ENCODE measurements at regions not wholly inside any gene's neighbourhood (a gene's known extent, or its start where the extent isn't known, plus 50 kb on each side); places are given as distances from the start of the nearest gene placed in this dataset.

DNA sequence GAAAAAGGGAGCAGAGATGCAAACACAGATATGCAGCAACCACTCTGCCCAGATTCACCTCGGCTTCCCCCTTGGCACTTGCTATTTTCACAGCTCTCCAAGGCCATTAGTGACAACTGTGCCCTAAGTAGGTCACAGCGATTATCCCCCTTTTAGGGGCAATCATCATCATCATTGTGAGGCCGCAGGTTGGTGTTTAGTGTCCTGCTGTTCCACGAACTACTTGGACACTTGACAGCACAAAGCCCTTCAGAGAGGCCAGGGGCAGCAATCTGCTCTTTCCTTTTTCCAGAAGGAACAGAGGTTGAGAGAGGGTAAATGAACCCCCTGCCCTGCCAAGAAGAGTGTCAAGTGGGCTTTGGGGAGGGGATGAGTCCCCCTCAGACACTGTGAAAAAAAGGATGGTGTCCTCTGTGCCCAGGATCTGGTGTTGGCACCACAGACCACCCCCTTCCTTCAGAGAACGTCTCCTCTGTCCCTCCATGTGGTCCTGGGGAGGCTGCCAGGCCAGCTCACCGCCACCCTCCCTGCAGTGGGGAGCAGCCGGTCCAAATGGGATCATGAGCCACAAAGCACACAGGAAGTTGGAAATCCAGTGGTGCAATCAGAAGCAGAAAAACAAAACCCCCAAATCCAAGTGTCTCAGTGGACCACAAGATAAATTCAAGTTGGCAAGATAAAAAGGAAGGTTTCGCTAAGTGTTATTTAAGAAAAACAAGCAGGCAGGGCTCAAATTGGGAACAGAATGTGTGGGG is 78.4 kb upstream of the MED9 start:
- DNase-seq = peak; percentile 22

GRCh38 chr17:17398943-17399926 is 77.6 kb upstream of the MED9 start:
- no peak for DNase-seq

DNA sequence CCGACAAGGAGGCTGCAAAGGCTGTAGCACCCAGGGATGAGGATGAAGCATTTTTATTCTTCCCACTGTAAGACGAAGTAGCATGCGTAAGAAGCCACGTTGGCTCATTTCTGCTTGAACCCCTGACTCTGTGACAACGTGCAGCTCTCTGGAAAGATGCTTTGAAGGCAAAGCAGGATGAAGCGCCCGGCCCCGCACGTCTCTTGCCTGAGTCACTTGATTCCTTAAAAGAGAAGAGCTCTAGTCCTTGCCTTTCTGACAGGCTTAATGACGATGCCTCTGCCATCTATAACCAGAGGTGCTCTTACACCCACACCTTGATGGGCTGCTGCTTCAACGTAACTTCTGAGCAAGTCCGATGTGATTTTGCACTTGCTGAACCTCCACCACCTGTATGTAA is 76.7 kb upstream of the MED9 start:
- no peak for DNase-seq

- DNase-seq = no peak
Observed at GRCh38 chr17:17400566-17401184, 76.1 kb upstream of the MED9 start.

GRCh38 chr17:17401271-17401781 is 75.5 kb upstream of the MED9 start:
- no peak for DNase-seq

GRCh38 chr17:17402558-17402957 is 74.2 kb upstream of the MED9 start:
- no peak for DNase-seq

DNA sequence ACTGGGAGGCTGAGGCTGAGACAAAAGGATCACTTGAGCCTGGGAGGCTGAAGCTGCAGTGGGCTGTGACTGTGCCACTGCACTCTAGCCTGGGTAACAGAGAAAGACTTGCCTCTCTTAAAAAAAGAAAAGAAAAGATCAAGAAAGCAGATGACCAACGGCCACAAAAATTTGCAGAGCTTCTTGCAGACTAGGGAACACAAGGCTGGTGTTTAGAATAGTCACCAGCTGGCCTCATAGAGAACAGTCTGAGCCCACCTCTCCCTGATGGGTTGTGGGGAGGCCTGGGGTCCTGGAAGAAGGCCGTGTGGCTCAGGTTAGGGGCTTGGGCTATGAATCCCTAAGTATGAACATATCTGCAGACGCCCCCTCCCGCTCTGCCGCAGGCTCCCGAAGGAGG is 73.7 kb upstream of the MED9 start:
- no peak for DNase-seq

- no peak for DNase-seq
Observed at GRCh38 chr17:17403899-17404576, 72.8 kb upstream of the MED9 start.

DNA sequence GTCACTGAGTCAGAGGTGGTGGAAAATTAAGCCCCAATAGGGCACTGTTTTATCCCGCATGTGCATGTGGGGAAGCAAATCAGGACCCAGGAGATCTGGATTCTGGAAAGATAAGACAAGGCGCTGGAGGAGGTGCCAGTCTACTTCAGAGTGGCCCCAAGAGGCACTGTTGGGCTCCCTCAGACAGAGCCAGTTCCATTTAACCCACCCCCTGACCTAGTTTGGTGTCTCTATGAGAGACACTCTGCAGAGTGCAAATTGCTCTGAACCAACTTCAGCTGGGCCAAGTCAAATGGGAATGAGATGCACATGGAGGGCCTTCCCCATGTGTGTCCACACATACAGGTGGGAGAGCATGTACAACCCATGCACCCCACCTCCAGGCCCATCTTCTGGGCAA is 71.1 kb upstream of the MED9 start:
- no peak for DNase-seq

DNA sequence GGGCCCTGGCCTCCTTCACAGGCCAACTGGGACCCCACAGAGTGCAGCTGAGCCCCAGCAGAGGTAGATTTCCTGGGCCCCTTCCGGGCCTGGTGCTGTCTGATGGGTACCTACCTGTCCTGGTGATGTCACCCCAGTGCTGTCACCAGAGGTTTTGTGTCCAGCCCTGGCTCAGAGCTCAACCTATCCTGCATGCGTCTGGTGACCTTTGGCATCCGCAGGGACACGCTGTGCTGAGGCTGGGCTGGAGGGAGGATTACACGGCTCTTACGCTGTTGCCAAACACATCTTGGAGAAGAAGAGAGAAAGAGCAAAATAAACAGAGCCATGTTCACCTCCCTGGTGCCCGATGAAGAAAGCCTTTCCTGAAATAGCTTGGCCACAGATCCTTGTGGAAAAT is 70.6 kb upstream of the MED9 start:
- no peak for DNase-seq

- DNase-seq = peak; percentile 67
Observed at GRCh38 chr17:17408236-17408794, 68.5 kb upstream of the MED9 start.

- no peak for DNase-seq
Observed at GRCh38 chr17:17410357-17410756, 66.4 kb upstream of the MED9 start.

DNA sequence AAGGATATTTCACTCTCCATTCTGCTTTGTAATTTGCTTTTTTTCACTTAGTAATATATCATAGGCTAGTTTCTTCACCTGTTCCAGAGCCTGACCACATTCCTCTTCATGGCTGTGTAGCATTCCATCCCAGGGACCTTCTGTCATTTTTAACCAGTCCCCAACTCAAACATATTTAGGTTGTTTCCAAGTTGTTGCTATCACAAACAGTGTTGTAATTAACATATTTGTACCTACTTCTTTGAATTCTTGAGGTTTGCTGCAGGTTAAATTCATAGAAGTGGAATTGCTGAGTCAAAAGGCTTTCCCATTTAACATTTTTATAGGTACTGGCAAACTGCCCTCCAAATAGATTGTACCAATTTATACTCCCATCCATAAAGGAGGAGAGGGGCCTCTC is 65.1 kb upstream of the MED9 start:
- peak; percentile 46 for DNase-seq

GRCh38 chr17:17412326-17412725 is 64.5 kb upstream of the MED9 start:
- peak; percentile 70 for DNase-seq

- DNase-seq = no peak
Observed at GRCh38 chr17:17413215-17413792, 63.5 kb upstream of the MED9 start.

DNA sequence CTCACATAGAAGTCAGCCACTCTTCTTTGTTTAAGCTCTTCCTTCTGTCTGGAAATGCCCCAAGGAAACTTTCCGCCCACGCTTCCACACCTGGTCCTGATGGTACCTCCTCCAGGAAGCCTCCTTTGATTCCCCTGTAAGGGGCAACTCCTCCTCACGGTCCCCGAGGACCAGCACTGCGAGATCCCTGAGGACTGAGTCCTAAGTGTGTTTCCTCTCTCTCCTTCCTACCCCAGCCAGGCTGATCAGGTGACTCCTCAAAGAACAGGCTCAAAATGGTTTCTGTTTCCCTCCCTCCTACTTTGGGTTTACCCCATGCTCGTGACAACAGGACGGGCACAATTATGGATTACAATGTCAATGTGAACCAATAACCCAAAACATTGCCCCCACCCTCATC is 63.0 kb upstream of the MED9 start:
- no peak for DNase-seq

DNA sequence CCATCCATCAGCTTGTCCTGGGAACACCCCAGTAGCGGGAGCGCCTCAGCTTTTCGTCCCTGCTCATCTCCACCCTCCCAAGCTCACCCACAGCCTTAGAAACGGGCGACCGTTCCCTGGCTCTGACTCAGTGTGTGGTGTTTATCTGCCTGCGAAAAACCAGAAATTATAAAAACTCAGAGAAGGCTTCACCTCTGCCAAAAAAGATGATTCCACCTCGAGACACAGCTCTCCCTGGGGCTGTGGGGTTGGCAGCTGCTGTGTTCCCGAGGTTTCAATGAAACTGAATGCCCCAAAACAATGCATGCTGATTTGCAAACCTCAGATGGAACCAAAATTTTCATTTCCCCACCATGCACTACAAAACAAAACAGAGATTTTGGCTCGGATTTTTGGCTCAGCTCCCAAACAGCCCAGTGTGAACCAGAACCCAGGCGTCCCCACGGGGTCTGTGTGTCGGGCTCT is 62.4 kb upstream of the MED9 start:
- peak; percentile 53 for DNase-seq

DNA sequence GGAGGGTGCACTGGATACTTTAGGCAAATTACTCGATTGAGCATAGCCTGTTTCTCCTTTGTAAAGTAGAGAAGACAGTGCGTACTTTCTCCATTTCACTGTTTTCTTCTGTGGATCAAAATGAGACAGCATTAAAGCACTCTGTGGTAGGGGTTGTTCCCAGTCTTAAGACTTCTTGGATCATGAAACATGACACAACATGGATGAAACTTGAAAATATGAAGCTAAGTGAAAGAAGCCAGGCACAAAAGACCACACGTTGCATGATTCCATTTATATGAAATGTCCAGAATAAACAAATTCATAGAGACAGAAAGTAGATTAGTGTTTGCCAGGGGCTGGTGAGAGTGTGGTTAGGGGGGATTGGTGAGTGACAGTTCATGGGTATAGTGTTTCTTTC is 61.8 kb upstream of the MED9 start:
- no peak for DNase-seq

GRCh38 chr17:17416007-17416399 is 60.8 kb upstream of the MED9 start:
- peak; percentile 69 for DNase-seq

DNA sequence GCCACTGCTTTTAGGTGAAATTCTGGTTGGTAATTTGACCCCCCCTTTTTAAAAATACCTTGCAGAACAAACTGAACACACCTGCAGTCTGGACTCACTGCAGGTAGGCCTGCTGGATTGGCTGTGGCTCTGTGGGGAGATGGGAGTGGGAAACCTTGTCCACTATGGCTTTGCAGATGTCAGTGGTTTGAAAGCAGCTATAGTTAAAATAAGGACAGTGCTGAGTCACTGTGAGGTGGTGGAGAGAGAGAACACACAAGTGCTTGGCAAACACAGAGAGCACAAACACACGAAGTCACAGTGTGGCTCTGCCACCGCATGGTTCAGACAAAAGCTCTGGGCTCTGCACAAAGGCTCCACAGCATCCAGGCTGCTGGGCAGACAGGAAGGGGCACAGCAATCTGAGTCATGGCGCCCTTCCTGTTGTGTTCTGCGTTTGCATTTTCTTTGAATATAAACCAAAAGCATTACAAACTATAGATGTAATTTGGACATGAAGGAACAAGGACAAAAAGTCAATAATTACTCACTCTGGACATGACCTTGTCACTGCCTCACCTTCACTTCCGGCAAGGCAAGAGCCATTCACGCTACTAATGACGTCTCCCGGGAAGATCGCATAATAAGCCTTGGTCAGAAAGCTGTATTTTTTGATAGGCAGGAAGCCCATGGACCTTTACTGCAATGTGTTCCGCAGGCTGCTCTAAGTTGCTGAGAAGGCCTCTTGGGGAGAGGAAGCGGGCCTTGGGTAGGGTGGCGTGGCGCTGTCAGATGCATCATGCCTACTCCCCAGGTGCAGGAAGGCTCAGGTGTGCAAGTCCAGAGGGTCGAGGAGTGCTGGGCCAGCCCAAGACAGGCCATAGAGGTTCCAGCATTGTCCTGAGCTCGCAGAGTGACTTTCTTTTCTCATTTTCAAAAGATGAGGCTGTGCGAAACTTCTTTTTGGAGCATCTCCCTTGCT is 60.1 kb upstream of the MED9 start:
- peak; percentile 69 for DNase-seq

DNA sequence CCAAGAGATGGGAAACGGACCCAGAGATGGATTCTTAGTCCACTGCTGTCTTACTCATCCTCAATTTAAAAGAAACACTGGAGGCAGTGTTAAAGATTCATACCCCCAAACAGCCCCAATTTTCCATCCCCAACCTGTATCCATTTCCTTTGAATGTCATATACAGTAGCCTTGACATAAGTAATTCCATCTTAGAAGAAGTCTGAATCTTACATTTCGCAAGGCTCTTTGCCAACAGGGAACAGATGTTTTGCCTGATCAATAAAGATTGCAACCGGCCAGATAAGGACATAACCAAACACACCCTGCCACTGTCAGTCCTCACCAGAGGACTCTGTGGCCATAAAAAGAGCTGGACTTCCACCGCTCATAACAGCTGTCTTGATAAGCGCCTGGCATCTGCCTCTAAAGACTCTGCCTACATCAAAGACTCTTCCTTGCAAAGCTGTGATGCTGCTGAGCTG is 59.0 kb upstream of the MED9 start:
- no peak for DNase-seq

Data from HCEC 1CT (cell line).